ENCODE measurements at regions not wholly inside any gene's neighbourhood (a gene's known extent, or its start where the extent isn't known, plus 50 kb on each side); places are given as distances from the start of the nearest gene placed in this dataset.

GRCh38 chr11:90323289-90323688 lies 100.4 kb upstream of the CHORDC1 start:
- no peaks in the 10 kb centered on the region for H3K4me1 ChIP-seq
- no peak for TF ChIP-seq POLR2AphosphoS5 (IDR thresholded peaks at IDR 0.05)
- H3K27ac ChIP-seq (replicated peaks in 1 of 4), result no peak overlapping the region
- no peaks in the 10 kb centered on the region for H3K36me3 ChIP-seq
- DNase-seq (ENCODE audit: extremely low spot score), result no peak
- intact Hi-C loops (cut with DNase I), result no loop called here
- no peaks in the 10 kb centered on the region for H3K27me3 ChIP-seq
- H3K9me3 ChIP-seq, result peaks cover 0 to 11% (median 3%) of the 10 kb centered on the region in 4 donors
- no peak overlapping the region for H3K4me3 ChIP-seq
- 89% methylated on average over 5 of the region's 5 CpGs for WGBS

- Histone ChIP-seq H3K36me3 (no peaks in the 10 kb centered on the region), H3K9me3 (peaks cover 0 to 11% (median 3%) of the 10 kb centered on the region in 4 donors), H3K4me1 (no peaks in the 10 kb centered on the region), H3K4me3 (no peak overlapping the region), H3K27me3 (no peaks in the 10 kb centered on the region), H3K27ac (replicated peaks in 1 of 4) (no peak overlapping the region)
- DNase-seq (ENCODE audit: extremely low spot score), result no peak
- intact Hi-C loops (cut with DNase I), result no loop called here
- TF ChIP-seq POLR2AphosphoS5 (IDR thresholded peaks at IDR 0.05), result no peak
- TF ChIP-seq EP300 (IDR thresholded peaks at IDR 0.05), result no peak
- TF ChIP-seq CTCF (IDR thresholded peaks at IDR 0.05), result no peak
- no peak for TF ChIP-seq POLR2A (IDR thresholded peaks at IDR 0.05; ENCODE audit: low read depth)
These were observed 98.2 kb upstream of the CHORDC1 start for GRCh38 chr11:90321018-90321417.

GRCh38 chr11:90318651-90319050 lies 95.8 kb upstream of the CHORDC1 start:
- Histone ChIP-seq H3K27me3 (no peaks in the 10 kb centered on the region), H3K4me3 (no peak overlapping the region), H3K27ac (replicated peaks in 1 of 4) (no peak overlapping the region), H3K4me1 (no peaks in the 10 kb centered on the region), H3K36me3 (no peaks in the 10 kb centered on the region), H3K9me3 (peaks cover 0 to under 1% (median 0%) of the 10 kb centered on the region in 4 donors)
- intact Hi-C loops (cut with DNase I), result no loop called here
- TF ChIP-seq EP300 (IDR thresholded peaks at IDR 0.05) (no peak), CTCF (IDR thresholded peaks at IDR 0.05) (no peak), POLR2AphosphoS5 (IDR thresholded peaks at IDR 0.05) (no peak), POLR2A (IDR thresholded peaks at IDR 0.05; ENCODE audit: low read depth) (no peak)
- DNase-seq (ENCODE audit: extremely low spot score), result no peak
- 75% methylated on average over 3 of the region's 3 CpGs for WGBS

GRCh38 chr11:90310210-90310609 lies 87.4 kb upstream of the CHORDC1 start:
- 89% methylated on average over 1 of the region's 1 CpG for WGBS
- H3K27me3 ChIP-seq, result no peaks in the 10 kb centered on the region
- intact Hi-C loops (cut with DNase I), result no loop called here
- H3K4me1 ChIP-seq, result no peaks in the 10 kb centered on the region
- H3K36me3 ChIP-seq, result no peaks in the 10 kb centered on the region
- DNase-seq (ENCODE audit: extremely low spot score), result no peak
- H3K4me3 ChIP-seq, result no peak overlapping the region
- TF ChIP-seq CTCF (IDR thresholded peaks at IDR 0.05) (no peak), POLR2A (IDR thresholded peaks at IDR 0.05; ENCODE audit: low read depth) (no peak), EP300 (IDR thresholded peaks at IDR 0.05) (no peak), POLR2AphosphoS5 (IDR thresholded peaks at IDR 0.05) (no peak)
- no peaks in the 10 kb centered on the region for H3K9me3 ChIP-seq
- no peak overlapping the region for H3K27ac ChIP-seq (replicated peaks in 1 of 4)

- intact Hi-C loops (cut with DNase I), result no loop called here
- 52% methylated on average over 2 of the region's 2 CpGs for WGBS
- H3K27ac ChIP-seq (replicated peaks in 1 of 4), result no peak overlapping the region
- H3K4me3 ChIP-seq, result no peak overlapping the region
- no peaks in the 10 kb centered on the region for H3K36me3 ChIP-seq
- DNase-seq (ENCODE audit: extremely low spot score), result no peak
- no peaks in the 10 kb centered on the region for H3K9me3 ChIP-seq
- H3K27me3 ChIP-seq, result no peaks in the 10 kb centered on the region
- no peak for TF ChIP-seq POLR2AphosphoS5 (IDR thresholded peaks at IDR 0.05)
- no peak for TF ChIP-seq EP300 (IDR thresholded peaks at IDR 0.05)
- TF ChIP-seq CTCF (IDR thresholded peaks at IDR 0.05), result no peak
- no peak for TF ChIP-seq POLR2A (IDR thresholded peaks at IDR 0.05; ENCODE audit: low read depth)
- no peaks in the 10 kb centered on the region for H3K4me1 ChIP-seq
These were observed 86.8 kb upstream of the CHORDC1 start for GRCh38 chr11:90309693-90310092.
